ENCODE measurements at regions not wholly inside any gene's neighbourhood (a gene's known extent, or its start where the extent isn't known, plus 50 kb on each side); places are given as distances from the start of the nearest gene placed in this dataset.

GRCh38 chr4:45566896-45567603 lies 556.8 kb downstream of the GABRG1 start:
- Histone ChIP-seq H3K4me1 (ENCODE audit: control insufficient read depth, insufficient read depth, low read length) (no peaks in the 10 kb centered on the region), H2BK5ac (ENCODE audit: low read depth, low read length, poor library complexity, severe bottlenecking) (no peak overlapping the region), H2AFZ (replicated peaks; ENCODE audit: low read length, poor library complexity) (no peak overlapping the region), H2BK15ac (ENCODE audit: low read depth, low read length) (no peak overlapping the region), H3K79me1 (ENCODE audit: low read depth in 1 of 2, low read length in 2 of 2) (no peaks in the 10 kb centered on the region), H4K20me1 (ENCODE audit: insufficient read depth, low read length) (no peaks in the 10 kb centered on the region), H3K9me1 (ENCODE audit: insufficient read depth, low read length) (no peaks in the 10 kb centered on the region), H2BK20ac (ENCODE audit: low read depth, low read length) (no peak overlapping the region), H3K4me2 (ENCODE audit: low read depth, low read length) (no peak overlapping the region), H3K4me3 (ENCODE audit: insufficient read depth, low read depth, low read length) (no peak overlapping the region), H3K56ac (ENCODE audit: extremely low read depth, insufficient read depth, low read length) (no peak overlapping the region), H2AK5ac (ENCODE audit: low read depth, low read length) (no peak overlapping the region), H2AK9ac (replicated peaks; ENCODE audit: low read depth, low read length, poor library complexity) (no peak overlapping the region), H2BK120ac (ENCODE audit: low read depth, low read length) (no peak overlapping the region), H3K27ac (ENCODE audit: insufficient read depth, low read length) (no peak overlapping the region), H4K5ac (ENCODE audit: low read depth, low read length) (no peak overlapping the region), H4K91ac (ENCODE audit: insufficient read depth, low read depth, low read length) (no peak overlapping the region), H3K18ac (ENCODE audit: low read depth, low read length) (no peak overlapping the region), H3K23ac (ENCODE audit: low read depth, low read length) (no peak overlapping the region), H3K4ac (ENCODE audit: low read depth, low read length) (no peak overlapping the region), H3K9me3 (ENCODE audit: control insufficient read depth, insufficient read depth, low read length) (no peaks in the 10 kb centered on the region; the same call in 1 of the 2 replicates), H3K27me3 (ENCODE audit: control insufficient read depth, insufficient read depth, low read length) (no peaks in the 10 kb centered on the region), H3K9ac (ENCODE audit: low read depth, low read length) (no peak overlapping the region), H3K14ac (replicated peaks; ENCODE audit: low read depth, low read length) (no peak overlapping the region), H3K36me3 (ENCODE audit: control insufficient read depth, insufficient read depth, low read length) (no peaks in the 10 kb centered on the region), H4K8ac (ENCODE audit: low read depth in 2 of 2, low read length in 2 of 2) (no peak overlapping the region)
- no TSS peak for BruUV-seq (replicated peaks)
- 80% methylated on average over 3 of the region's 19 CpGs; no CpG with 5 or more reads in 1 of the 2 experiments for whole genome bisulfite sequencing, 2 experiments (ENCODE audit: extremely low coverage in 2 of 2, insufficient read length in 1 of 2)
- TF ChIP-seq, protein P1, sequence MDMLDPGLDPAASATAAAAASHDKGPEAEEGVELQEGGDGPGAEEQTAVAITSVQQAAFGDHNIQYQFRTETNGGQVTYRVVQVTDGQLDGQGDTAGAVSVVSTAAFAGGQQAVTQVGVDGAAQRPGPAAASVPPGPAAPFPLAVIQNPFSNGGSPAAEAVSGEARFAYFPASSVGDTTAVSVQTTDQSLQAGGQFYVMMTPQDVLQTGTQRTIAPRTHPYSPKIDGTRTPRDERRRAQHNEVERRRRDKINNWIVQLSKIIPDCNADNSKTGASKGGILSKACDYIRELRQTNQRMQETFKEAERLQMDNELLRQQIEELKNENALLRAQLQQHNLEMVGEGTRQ (IDR thresholded peaks at IDR 0.05; ENCODE audit: low read depth, low read length): no peak
- ATAC-seq (ENCODE audit: low read depth) (no peak), DNase-seq (no peak)
- dilution Hi-C loops (cut with HindIII; ENCODE audit: low sequenced_read_pairs, unreplicated experiment): no loop called here
- CTCF ChIA-PET: no interaction called here
- intact Hi-C loops (cut with micrococcal nuclease): no loop called here
- in situ Hi-C loops (cut with MboI; ENCODE audit: low sequenced_read_pairs): no loop called here
- POLR2A ChIA-PET (ENCODE audit: unreplicated experiment): no interaction called here

All from IMR-90 (cell line).